Endothelial cell of umbilical vein (primary cell): ENCODE measurements at regions not wholly inside any gene's neighbourhood (a gene's known extent, or its start where the extent isn't known, plus 50 kb on each side); places are given as distances from the start of the nearest gene placed in this dataset.

Experiments
- POLR2A ChIP-seq: IDR thresholded peaks from 2 replicates; pipeline ENCODE4 v1.6.1; 2012; ENCODE audit warnings: low read depth, mild to moderate bottlenecking, control low read depth, low read length
- TF ChIP-seq, protein P1 (sequence below), 2 donors: IDR thresholded peaks; 1 replicate in 1 of 2; 2 replicates in 1 of 2; pipeline ENCODE4 v1.5.1; 2011; ENCODE audit warnings: low read length in 2 of 2, mild to moderate bottlenecking in 2 of 2, moderate library complexity in 2 of 2, control low read depth in 1 of 2, inconsistent platforms in 1 of 2, low read depth in 1 of 2; ENCODE audit not compliant: insufficient read depth in 1 of 2; ENCODE audit errors: extremely low read depth in 1 of 2
- TF ChIP-seq, protein P2 (sequence below): IDR thresholded peaks from 2 replicates; pipeline ENCODE4 v1.6.1; 2011; ENCODE audit not compliant: insufficient read depth, insufficient read length

DNA sequence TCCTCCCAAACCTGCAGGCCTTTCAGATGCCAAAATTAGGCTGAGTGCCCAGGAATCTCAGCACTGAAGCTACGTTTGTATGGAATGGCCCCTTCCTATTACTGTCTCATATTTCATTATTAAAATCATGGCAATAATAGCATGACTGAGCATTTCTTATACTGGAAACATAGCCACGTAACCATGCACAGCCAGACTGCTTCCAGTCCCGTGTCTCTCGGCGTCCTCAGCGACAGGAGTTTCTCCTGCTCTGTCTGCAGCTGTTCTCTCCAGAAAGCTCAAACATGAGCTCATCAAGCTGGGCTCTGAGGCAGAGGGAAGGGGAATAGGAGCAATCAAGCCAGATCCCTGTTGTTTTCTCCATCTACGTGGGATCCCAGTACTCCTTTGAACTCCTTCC, 104.0 kb downstream of the CDC7 start:
- no peak for TF ChIP-seq POLR2A
- TF ChIP-seq, protein P1, sequence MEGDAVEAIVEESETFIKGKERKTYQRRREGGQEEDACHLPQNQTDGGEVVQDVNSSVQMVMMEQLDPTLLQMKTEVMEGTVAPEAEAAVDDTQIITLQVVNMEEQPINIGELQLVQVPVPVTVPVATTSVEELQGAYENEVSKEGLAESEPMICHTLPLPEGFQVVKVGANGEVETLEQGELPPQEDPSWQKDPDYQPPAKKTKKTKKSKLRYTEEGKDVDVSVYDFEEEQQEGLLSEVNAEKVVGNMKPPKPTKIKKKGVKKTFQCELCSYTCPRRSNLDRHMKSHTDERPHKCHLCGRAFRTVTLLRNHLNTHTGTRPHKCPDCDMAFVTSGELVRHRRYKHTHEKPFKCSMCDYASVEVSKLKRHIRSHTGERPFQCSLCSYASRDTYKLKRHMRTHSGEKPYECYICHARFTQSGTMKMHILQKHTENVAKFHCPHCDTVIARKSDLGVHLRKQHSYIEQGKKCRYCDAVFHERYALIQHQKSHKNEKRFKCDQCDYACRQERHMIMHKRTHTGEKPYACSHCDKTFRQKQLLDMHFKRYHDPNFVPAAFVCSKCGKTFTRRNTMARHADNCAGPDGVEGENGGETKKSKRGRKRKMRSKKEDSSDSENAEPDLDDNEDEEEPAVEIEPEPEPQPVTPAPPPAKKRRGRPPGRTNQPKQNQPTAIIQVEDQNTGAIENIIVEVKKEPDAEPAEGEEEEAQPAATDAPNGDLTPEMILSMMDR (IDR thresholded peaks at IDR 0.05; ENCODE audit: extremely low read depth in 1 of 2, insufficient read depth in 1 of 2, low read depth in 1 of 2, low read length in 2 of 2): no peak
- TF ChIP-seq, protein P2, sequence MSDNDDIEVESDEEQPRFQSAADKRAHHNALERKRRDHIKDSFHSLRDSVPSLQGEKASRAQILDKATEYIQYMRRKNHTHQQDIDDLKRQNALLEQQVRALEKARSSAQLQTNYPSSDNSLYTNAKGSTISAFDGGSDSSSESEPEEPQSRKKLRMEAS: no peak
